Activated CD8-positive, alpha-beta memory T cell treated with anti-CD3 and anti-CD28 coated beads, Interleukin-2, amount 50 U/mL, for 4 hours (primary cell): ENCODE measurements at regions not wholly inside any gene's neighbourhood (a gene's known extent, or its start where the extent isn't known, plus 50 kb on each side); places are given as distances from the start of the nearest gene placed in this dataset.

ENCODE experiments used
- DNase-seq: peaks from one replicate; pipeline ENCODE4 v3.0.0-alpha.2; 2020

GRCh38 chr1:54497338-54497737 is 50.7 kb upstream of the ACOT11 start:
- no peak for DNase-seq

GRCh38 chr1:54495954-54496353 is 52.1 kb upstream of the ACOT11 start:
- no peak for DNase-seq

GRCh38 chr1:54493608-54494007 is 54.4 kb upstream of the ACOT11 start:
- no peak for DNase-seq

- no peak for DNase-seq
Measured at GRCh38 chr1:54490361-54491248, 57.4 kb upstream of the ACOT11 start.

GRCh38 chr1:54489627-54490250 is 58.3 kb upstream of the ACOT11 start:
- DNase-seq: no peak

GRCh38 chr1:54488779-54489626 is 59.0 kb upstream of the ACOT11 start:
- DNase-seq: peak; percentile 69

- DNase-seq: peak; percentile 74
Measured at GRCh38 chr1:54488065-54488750, 59.8 kb upstream of the ACOT11 start.

GRCh38 chr1:54487571-54488050 is 60.4 kb upstream of the ACOT11 start:
- no peak for DNase-seq

- no peak for DNase-seq
Measured at GRCh38 chr1:54486907-54487306, 61.1 kb upstream of the ACOT11 start.

- DNase-seq: no peak
Measured at GRCh38 chr1:54485416-54485815, 62.6 kb upstream of the ACOT11 start.

GRCh38 chr1:54483875-54484437 is 64.1 kb upstream of the ACOT11 start:
- DNase-seq: no peak

GRCh38 chr1:54481201-54481884 is 66.7 kb upstream of the ACOT11 start:
- DNase-seq: no peak

- DNase-seq: no peak
Measured at GRCh38 chr1:54480525-54480848, 67.5 kb upstream of the ACOT11 start.

- no peak for DNase-seq
Measured at GRCh38 chr1:54479841-54480524, 68.0 kb upstream of the ACOT11 start.

- no peak for DNase-seq
Measured at GRCh38 chr1:54479251-54479650, 68.8 kb upstream of the ACOT11 start.

GRCh38 chr1:54477153-54477561 is 70.9 kb upstream of the ACOT11 start:
- no peak for DNase-seq

- DNase-seq: no peak
Measured at GRCh38 chr1:54476530-54477109, 70.4 kb upstream of the SSBP3 start.

GRCh38 chr1:54475946-54476516 is 69.8 kb upstream of the SSBP3 start:
- DNase-seq: no peak

GRCh38 chr1:54475357-54475881 is 69.2 kb upstream of the SSBP3 start:
- DNase-seq: peak; percentile 45
